Forelimb muscle (tissue), 1 donor: ENCODE measurements at regions not wholly inside any gene's neighbourhood (a gene's known extent, or its start where the extent isn't known, plus 50 kb on each side); places are given as distances from the start of the nearest gene placed in this dataset.
"Not testable (repeated sequence)": the region's sequence is repeated elsewhere in the genome, so short reads cannot be mapped to it uniquely, and the experiment has no call there.

Experiments
- DNase-seq: peaks from one replicate; pipeline ENCODE4 v3.0.0-alpha.2; 2013; ENCODE audit warnings: low read depth

DNA sequence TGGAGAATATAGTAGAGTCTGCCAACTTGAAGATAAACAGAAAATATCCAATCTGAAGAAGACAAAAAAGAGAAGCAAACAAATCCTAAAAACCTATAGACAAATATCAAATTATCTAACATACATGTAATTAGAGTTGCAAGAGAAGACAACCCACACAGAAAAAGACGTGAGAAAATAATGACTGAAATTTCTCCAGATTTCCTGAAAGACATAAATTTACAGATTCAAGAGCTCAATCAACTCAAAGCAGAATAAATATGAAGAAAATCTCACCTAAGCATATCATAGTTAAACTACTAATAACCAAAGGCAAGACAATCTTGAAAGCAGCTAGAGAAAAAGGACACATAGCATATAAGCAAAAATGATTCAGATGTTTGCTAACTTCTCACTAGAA is 261.2 kb upstream of the NFIA start:
- DNase-seq = no peak

DNA sequence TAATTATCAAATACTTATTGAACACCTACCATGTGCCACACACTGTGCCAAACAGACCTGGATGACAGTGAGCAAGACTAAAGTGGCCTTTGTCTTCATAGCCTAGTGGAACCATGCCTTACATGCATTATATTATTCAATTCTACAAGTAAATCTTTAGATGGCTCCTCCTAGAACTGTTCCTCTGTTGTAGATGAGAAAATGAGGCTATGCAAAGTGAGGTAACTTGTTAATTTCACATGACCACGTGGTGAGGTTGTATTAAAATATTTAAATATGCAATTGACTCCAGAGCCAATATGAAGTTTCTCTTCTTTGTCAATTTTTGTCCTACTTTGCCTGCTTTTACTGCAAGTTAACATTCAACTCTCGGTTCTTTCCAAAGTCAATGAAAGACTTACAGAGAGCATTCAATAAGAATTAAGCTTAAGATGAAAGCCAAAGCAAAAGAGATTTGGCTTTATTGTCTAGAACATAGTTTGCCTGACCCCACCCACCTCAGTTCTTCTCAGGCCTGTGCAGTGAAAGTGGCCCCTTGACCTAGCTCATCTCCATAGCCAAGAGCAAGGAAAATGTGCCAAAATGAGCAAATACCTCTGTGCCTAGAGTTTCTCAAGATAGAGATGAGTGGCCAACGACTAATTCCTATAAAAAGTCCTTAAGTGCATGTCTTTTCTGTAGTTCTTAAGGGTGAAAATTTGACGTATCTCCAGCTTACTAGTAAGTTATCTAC is 263.2 kb upstream of the NFIA start:
- DNase-seq = no peak

DNA sequence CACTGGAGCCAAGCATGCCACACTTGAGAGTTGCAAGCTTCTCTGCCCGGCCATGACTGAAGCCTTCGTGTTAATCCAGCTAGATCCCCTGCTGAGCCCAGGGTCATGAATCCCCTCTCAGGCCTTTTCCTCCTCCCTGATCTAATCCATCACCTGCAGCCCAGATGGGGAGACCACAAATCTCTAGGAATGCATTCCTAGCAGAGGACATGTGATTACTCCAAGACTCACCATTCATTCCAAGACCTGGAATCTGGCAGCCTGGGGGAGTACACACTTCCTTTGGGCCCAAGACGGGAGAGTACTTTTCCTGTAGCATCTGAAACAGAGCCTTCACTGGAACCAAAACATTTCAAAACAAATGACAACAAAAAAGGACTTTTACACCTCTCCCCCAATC is 269.3 kb upstream of the NFIA start:
- no peak for DNase-seq

DNA sequence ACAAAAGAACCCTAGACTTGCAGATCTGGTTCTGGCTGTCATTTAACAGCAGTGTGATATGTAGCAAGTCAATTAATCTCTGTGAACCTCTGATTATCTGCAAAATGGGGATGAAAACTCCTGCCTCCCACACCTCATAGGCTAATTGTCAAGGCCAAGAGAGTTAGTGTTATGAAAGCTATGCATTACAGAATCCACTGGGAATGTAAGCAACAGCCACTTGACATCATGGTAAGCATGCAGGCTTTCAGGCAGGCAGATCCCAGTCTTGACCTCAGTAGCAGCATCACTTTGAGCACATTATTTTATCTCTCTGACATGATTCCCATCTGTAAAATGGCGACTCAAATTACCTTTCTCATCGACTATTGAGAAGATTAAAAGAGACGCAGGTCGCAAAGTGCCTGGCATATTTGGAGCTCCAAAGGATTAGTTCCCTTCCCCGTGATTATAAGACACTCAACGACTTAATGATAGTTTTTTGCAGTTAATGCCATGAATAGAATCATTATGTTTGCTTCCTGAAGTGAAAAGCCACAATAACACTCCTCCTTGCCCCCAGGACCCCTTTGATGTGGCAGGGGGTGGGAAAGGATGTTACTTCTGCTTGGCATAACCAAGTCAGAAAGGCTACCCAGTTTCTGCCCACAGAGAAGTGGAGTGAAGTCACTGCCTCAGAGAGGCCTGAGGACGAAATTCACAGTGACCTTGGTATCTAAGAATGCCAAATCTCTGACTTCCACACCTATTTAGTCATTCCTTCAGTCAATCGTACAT is 273.0 kb upstream of the NFIA start:
- DNase-seq = no peak

DNA sequence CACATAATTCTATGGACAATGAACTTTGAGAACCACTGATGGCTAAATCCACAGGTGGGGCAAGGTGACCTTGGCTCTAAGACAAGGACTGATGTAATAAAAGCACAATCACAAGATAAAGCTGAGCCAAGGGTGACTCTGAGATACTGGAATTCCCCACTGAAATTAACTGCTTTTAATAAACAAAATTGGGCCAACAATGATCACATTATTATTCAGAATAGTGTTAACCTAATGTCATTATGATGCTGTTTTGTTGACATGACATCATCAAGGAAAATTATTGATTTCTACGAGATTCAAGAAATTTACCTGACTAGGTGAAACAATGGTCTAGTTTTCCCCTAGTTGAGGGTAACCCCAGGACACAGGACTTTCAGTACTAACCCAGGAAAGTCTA is 273.7 kb upstream of the NFIA start:
- no peak for DNase-seq

DNA sequence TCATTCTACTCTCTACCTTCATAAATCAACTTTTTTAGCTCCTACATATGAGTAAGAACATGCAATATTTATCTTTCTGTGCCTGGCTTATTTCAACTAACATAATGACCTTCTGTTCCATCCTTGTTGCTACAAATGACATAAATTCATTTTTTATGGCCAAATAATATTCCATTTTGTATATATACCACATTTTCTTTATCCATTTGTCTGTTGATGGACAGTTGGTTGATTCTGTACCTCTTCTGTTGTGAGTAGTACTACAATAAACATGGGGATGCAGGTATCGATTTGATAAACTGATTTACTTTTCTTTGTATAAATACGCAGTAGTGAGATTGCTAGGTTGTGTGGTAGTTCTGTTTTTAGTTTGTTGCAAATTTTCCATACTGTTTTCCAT is 279.5 kb upstream of the NFIA start:
- DNase-seq = no peak

DNA sequence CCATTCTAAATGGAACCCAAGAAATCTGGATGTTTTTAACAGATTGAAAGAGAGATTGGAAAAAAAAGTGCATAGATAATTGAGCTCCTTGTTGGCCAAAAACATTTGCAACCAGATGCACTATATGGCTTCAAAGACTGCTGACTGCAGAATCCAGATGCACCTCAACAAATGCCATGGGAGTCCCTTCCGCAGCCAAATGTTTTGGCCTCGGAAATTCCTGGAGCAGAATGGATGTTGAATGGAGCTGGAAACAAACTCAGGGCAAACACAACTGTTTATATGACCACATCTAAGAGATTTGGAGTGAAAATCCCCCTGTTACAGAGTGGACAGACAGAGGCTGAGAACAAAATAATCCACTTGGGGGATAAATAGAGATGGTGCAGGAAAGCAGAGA is 285.0 kb upstream of the NFIA start:
- DNase-seq = peak; percentile 74

DNA sequence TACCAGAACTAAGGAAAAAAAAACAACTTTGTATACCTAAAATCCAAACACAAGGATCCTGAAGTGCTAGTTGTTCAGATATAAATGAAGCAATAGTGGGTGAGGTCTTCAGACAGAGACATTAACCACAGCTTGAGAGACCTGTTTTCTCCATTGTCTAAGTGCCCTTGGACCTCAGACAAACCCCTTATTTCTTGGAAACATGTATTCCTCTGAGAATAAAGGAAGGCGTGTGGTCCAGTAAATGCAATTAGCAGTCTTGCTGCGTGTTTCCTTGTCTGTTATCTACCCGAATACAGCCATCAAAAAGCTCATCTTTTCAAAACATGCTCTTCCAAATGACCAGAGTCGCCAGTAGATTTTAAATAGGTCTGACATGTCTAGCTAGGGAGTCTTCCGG is 291.1 kb upstream of the NFIA start:
- no peak for DNase-seq

DNA sequence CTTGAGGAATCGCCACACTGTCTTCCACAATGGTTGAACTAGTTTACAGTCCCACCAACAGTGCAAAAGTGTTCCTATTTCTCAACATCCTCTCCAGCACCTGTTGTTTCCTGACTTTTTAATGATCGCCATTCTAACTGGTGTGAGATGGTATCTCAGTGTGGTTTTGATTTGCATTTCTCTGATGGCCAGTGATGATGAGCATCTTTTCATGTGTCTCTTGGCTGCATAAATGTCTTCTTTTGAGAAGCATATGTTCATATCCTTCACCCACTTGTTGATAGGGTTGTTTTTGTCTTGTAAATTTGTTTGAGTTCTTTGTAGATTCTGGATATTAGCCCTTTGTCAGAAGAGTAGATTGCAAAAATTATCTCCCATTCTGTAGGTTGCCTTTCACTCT is 309.3 kb upstream of the NFIA start:
- DNase-seq = not testable (repeated sequence)

DNA sequence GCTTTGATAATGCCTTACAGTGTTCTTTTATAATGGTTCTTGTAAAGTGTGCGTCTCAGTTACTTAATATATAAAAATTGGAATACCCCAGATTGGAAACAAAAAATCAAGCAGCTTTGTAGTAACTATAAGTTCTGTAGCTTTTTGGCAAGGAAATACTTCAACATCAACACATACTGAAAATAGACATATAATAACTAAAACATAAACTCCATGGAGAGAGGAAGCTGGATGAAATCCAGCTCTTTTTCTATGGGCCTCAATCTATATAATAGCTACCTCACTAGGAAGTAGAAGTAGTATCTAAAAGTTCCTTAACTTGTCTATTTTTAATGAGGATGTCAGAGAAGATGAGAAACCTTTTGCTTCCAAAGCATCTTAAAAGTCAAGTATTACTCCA is 313.3 kb upstream of the NFIA start:
- DNase-seq = no peak

DNA sequence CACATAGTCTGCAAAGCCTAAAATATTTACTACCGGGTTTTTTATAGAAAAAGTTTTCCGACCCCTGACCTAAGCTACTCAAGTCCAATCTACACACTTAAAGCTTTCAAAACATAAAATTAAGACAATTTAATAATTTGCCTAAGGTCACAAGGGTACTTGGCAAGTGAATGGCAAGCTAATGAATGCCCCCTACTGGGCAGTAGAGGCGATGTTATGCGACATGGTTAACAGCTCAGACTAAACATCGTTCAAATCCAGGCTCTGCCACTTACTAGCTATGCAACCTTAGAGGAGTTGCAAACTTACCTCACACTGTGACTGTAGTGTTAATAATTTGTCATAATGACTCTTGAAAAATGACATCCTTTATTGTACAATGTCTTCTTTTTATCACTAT is 317.2 kb upstream of the NFIA start:
- no peak for DNase-seq

DNA sequence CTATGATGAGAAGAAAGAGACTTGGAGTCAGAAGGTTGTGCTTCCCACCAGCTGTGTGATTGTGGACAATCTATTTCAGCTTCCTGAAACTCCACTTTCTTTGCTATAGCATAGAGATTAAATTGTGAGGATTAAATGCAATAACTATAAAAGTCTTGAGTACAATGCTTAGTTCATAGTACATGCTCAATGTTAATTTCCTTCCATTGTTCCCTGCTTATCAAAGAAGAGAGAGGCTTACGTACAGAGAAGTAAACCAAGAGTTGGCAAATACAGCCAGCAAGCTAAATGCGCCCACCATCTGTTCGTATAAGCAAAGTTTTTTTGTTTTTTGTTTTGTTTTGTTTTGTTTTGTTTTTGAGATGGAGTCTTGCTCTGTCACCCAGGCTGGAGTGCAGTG is 317.9 kb upstream of the NFIA start:
- no peak for DNase-seq

DNA sequence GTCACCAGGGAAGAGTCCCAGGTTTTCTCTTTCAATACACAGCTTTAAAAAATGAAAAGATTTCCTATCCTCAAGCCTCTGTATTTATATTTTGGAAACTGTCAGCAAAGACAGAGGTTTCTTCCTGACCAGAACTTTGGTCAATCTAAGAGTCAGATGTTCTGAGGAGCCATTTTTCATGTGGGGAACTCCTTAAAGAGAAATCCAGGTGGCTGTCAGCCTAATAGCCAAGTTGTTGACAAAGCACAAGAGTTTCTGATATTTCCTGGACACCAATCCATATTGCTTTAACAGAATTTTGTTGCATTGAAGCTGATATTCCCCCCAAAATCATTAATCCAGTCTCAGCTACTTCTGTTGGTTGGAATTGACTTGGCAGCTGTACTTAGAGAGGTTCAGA is 318.6 kb upstream of the NFIA start:
- DNase-seq = peak; percentile 82

DNA sequence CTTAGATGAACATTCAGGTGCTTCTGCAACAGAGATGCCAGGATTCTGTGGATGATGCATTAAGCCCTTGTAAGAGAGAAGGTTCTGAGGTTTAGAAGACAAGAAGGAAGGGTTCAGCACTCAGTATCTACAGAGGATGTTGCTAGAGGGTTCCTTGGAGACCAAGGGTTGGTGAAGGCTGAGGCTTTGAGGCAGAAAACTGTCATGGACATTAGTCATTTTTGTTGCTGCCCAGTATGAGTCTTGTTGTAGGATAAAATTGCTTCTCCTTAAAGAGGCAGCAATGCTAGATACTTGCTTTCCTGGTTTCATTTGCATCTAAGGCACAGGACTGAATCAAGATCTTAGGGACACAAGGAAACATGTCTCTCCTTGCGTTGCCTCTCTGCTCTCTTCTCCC is 319.4 kb upstream of the NFIA start:
- DNase-seq = no peak

DNA sequence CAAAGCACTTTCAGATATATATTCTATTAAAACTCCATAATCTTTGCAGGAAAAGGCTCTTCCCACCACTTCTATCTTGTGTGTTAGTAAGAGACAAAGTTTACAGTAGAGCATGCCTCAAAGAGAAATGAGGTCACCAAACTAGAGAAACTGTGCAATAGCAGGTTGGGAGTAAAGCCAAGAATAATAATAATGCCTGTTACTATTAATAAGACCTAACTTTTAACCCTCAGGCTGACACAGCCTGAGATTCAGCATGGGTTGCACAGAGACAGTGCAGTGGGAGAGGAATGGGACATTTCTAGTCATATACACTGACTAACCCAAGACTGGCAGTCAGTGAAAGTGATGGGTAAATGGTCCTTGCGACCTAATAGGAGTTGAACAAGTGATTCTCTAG is 320.2 kb upstream of the NFIA start:
- no peak for DNase-seq

DNA sequence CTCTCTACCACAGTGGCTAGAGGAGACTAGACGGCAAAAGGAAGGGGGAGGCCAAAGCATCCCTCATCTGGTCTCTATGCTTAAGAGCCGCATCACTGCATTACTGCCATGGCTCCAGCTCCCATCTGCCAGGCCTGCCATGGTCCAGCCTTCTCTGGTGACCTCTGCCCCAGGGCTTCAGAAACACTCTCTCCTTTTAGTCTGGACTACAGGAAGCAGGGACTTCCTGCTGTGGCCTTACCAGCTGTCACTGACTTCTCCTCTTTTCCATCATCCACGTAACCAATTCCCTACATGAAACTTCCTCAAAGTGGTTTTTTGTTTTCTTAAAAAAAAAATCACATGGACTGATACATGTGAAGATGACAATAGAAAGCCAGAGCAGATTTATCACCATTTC is 323.1 kb upstream of the NFIA start:
- no peak for DNase-seq

DNA sequence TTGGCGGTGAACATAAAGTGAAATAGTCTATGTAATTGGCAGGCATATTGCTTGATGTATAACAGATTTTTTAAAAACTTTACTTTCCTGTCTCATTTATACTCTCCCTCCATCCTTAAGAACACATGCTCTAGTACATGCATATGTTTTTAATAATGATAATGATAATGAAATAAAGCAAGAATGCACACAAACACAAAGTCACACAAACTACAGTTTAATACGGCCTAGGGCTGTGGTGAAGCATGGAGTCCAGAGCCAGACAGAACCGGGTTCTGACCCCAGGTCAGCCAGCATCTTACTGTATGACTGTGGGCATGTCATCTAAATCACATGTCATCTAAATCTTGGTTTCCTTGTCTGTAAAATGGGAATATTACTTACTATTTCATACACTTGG is 324.9 kb upstream of the NFIA start:
- no peak for DNase-seq

DNA sequence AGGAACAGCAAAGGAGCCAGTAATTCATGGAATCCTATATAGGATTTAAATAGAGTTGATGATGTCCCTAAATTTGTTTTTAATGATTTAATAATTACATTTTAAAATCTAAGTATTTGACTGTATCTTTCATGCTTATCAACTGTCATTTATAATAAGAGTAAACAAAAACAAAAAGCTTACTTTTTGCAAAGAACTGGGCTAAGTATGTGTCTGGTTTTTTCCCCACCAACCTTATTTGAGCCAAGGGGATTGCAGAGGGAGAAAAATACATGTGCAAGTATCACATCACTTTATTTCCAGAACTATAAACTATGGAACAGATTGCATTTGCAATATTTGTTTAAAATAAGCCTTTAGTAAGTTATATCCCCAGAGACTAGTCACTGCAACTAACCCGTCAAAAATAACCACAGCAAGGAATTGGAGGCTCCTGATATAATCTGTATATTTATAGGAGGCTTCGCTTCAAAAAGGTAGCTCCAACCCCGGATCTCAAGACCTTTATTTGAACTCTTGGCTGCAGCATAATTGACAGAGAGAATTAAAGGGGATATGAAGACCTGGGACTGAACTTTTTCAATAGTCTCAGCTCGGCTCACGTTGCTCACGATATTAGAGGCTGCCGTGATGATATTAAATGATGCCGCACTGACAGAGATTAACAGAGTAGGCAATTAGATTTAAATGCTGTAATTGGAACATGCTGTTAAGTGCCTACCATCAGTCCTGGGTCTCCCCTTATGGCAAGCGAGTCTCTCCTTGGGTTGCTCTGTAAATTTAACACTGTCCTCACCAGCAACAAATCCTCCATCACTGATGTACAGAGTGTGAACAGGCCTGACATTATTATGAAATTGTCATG is 329.1 kb upstream of the NFIA start:
- no peak for DNase-seq

DNA sequence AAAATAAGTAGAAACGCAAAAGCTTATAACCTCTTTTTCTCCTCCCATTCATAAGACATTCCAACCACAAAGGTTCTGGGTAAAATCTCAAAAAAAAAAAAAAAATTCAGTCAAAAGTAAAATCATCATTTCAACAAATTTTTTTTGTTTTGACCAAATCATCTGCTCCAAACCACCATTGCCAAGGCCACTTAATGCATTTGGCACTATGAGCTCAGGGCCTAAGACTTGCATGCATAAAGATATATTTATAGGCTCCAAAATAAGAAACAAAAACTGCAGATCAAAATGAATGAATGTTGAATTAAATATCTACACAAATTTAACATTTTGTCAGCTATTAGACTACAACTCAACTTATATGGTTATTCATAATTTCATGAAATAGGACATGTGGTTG is 331.1 kb upstream of the NFIA start:
- DNase-seq = no peak

DNA sequence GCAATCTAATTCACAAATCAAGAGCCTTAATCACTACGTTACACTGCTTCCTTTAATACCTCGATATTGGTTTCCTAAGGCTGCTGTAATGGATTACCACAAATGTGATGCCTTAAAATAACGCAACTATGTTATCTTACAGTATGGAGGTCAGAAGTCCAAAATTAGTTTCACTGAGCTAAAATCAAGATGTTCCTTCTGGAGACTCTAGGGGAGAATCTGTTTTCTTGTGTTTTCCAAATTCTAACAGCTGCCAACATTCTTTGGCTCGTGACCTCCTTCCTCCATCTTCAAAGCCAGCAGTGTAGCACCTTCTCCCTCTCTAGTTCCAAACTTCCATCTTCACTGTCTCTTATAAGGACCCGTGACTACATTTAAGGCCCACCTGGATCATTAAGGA is 335.0 kb upstream of the NFIA start:
- no peak for DNase-seq

DNA sequence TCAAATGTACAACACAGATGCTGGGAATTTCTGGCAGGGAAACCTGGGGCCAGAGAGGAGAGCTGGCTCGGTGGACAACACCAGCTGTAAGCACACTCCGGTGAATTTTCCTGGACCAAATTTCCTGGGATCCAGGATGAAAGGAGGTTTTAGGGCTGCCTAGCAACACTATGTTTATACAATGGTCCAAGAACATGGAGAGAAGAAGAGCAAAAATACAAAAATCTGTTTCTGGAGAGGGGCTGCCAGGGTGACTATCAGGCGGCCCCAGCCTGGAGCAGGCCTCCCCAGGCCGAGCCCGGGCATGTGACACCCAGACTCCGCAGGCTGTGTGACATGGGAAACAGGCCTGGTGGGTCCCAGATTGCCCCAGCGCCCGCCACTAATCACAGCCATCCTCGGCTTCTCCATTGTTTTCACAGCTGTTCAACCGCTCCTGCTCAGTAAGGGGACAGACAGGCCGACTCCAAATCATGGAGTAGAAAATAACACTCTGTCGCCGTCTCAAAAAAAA is 336.0 kb upstream of the NFIA start:
- peak; percentile 94 for DNase-seq

DNA sequence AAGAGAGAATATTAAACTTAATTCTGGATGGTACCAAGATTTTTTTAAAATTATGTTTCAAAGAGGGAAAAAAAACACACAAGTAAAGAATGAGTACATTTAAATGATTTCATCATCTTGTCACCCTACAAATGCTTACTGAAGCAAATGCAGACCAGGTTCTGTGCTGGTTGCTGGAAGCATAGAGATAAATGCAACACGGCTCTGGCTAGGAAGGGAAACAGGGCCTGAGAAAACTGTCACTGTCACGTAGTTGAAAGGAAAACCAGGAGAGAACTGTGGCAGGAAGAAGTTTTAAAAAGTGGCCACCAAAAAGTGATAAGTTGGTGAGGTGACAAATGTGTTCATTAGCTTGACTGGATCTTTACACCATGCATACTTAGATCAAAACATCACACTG is 336.9 kb upstream of the NFIA start:
- DNase-seq = no peak
